ENCODE measurements at regions not wholly inside any gene's neighbourhood (a gene's known extent, or its start where the extent isn't known, plus 50 kb on each side); places are given as distances from the start of the nearest gene placed in this dataset.

GRCh38 chr9:14442956-14443355 lies 129.0 kb upstream of the NFIB start:
- TF ChIP-seq CTCF (IDR thresholded peaks at IDR 0.05; ENCODE audit: control insufficient read depth, extremely low read depth, insufficient read depth), result no peak
- H3K4me3 ChIP-seq (ENCODE audit: low read depth, low read length), result no peak overlapping the region
- no peak for DNase-seq (ENCODE audit: low read depth)

- TF ChIP-seq CTCF (IDR thresholded peaks at IDR 0.05; ENCODE audit: control insufficient read depth, extremely low read depth, insufficient read depth), result no peak
- no peak for DNase-seq (ENCODE audit: low read depth)
Measured at GRCh38 chr9:14441976-14442651, 128.2 kb upstream of the NFIB start.

GRCh38 chr9:14441115-14441514 lies 127.2 kb upstream of the NFIB start:
- no peak for TF ChIP-seq CTCF (IDR thresholded peaks at IDR 0.05; ENCODE audit: control insufficient read depth, extremely low read depth, insufficient read depth)
- no peak overlapping the region for H3K4me3 ChIP-seq (ENCODE audit: low read depth, low read length)
- DNase-seq (ENCODE audit: low read depth), result no peak

More at GRCh38 chr9:14441976-14442651, 128.2 kb upstream of the NFIB start:
- H3K4me3 ChIP-seq (ENCODE audit: low read depth, low read length), result no peak overlapping the region

DNA sequence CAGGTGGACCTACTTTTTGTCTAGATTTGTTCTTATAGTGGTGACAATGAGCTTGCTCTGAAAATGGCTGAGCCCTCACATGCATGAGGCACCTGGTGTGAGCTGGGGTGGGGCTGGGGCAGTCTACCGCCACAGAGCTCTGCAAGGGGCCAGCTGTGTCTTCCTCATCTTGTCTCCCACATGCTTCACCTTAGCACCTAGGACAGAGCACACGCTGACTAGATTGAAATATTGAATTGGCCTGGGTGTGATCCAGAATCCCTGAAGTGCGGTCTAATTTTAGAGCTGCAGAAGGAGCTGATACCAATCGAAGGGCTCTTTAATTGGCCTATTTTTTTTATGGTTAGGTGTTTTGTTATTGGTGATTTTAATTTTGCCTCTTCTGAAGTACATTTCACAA lies 126.1 kb upstream of the NFIB start:
- no peak for TF ChIP-seq CTCF (IDR thresholded peaks at IDR 0.05; ENCODE audit: control insufficient read depth, extremely low read depth, insufficient read depth)
- no peak for DNase-seq (ENCODE audit: low read depth)
- no peak overlapping the region for H3K4me3 ChIP-seq (ENCODE audit: low read depth, low read length)

GRCh38 chr9:14439555-14439954 lies 125.6 kb upstream of the NFIB start:
- DNase-seq (ENCODE audit: low read depth), result no peak
- no peak for TF ChIP-seq CTCF (IDR thresholded peaks at IDR 0.05; ENCODE audit: control insufficient read depth, extremely low read depth, insufficient read depth)
- no peak overlapping the region for H3K4me3 ChIP-seq (ENCODE audit: low read depth, low read length)

DNA sequence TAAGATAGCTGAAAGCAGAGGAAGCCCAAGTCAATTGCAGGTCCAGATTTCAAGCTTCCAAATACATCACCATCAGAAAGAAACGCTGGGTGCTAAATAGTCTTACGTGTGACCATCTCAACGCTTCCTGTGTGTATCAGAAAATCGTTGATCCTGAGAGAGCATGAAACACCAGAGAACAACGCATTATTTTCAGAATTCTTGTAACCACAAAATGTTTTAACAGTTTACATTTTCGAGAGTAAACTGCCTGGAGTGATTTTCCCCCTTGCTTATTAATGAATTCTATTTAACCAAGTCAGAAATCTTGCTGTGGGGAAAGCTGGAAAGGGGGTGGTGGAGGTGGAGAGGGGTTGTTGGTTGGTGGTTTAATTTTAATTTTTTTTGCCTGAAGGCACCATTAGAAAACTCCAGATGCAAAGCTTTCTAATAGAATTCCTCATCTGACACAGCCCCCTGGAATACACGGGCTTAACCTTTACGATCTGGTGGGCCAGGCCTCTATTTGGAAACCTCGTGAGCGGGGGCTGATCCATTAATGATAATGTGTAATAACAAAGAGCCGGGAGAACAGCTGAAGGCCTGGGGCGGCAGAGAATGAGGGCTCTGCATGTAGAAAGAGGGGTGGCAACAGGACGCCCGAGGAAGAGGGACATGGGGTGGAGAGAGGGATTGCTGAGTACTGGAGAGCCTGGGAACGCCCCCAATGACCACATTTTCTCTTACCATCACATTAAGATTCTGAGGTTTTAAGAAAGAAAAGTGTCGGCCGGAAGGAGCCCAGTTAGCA lies 124.5 kb upstream of the NFIB start:
- no peak for TF ChIP-seq CTCF (IDR thresholded peaks at IDR 0.05; ENCODE audit: control insufficient read depth, extremely low read depth, insufficient read depth)
- DNase-seq (ENCODE audit: low read depth), result no peak

More for the DNA sequence above, 124.5 kb upstream of the NFIB start:
- H3K4me3 ChIP-seq (ENCODE audit: low read depth, low read length), result no peak overlapping the region
